K562 (cell line): ENCODE measurements at regions not wholly inside any gene's neighbourhood (a gene's known extent, or its start where the extent isn't known, plus 50 kb on each side); places are given as distances from the start of the nearest gene placed in this dataset.

Source experiments
- ATAC-seq: fragments of 200-7000 bp; cut with Tn5 transposase; 3 replicates; pipeline ENCODE4 v1.9.1; 2020; ENCODE audit warnings: moderate library complexity
- BruUV-seq: library from RNA; stranded (reverse); fragments of 400-500 nt; replicated peaks from 2 replicates; lab custom pipeline; 2021; lab: Mats Ljungman, UMichigan
- CTCF ChIA-PET: fragments of 300-600 bp; formaldehyde crosslinking; extraction: SDS; loops from one replicate; lab custom pipeline; 2021; ENCODE audit warnings: low intra/inter-chr PET ratio; lab: Yijun Ruan, JAX
- POLR2A ChIA-PET: fragments of 300-600, 350-650 bp; sonication (Branson Sonifier 250); formaldehyde crosslinking; extraction: SDS; loops from one replicate; lab custom pipeline; 2021; ENCODE audit warnings: antibody characterized with exemption, inconsistent platforms; lab: Yijun Ruan, JAX
- DNase-seq, 4 experiments: peaks; one replicate each; pipeline versions ENCODE4 v3.0.0 to v3.0.0-alpha.2; 2011 to 2018; ENCODE audit warnings: low spot score in 3 of 4, mixed read lengths in 3 of 4; ENCODE audit errors: extremely low read depth in 1 of 4
- FAIRE-seq: peaks from 2 replicates; lab custom pipeline; 2011; peaks lifted over from hg19 to GRCh38; lab: Jason Lieb, UNC
- H2AFZ ChIP-seq: 2 replicates; pipeline ENCODE4 v1.6.0; 2011; ENCODE audit warnings: low read depth, low read length, control low read depth, inconsistent platforms
- H3K27ac ChIP-seq: fragments of 200-600 bp; 3 replicates; pipeline ENCODE4 v1.8.0; 2011; ENCODE audit warnings: low read depth, mild to moderate bottlenecking, control low read depth, inconsistent platforms, low read length, moderate library complexity, mixed read lengths; ENCODE audit errors: extremely low read depth
- H3K27me3 ChIP-seq, 2 experiments: fragments of 300-600 bp in 1 of 2; 2 replicates in 1 of 2; 3 replicates in 1 of 2; pipeline versions ENCODE4 v1.6.0 to v1.8.0; 2011; ENCODE audit warnings: inconsistent platforms in 2 of 2, low read length in 2 of 2, mild to moderate bottlenecking in 1 of 2, mixed read lengths in 1 of 2, moderate library complexity in 1 of 2; ENCODE audit not compliant: control insufficient read depth in 2 of 2, insufficient read depth in 2 of 2
- H3K36me3 ChIP-seq: fragments of 300-600 bp; 3 replicates; pipeline ENCODE4 v1.8.0; 2011; ENCODE audit warnings: mild to moderate bottlenecking, low read length, inconsistent platforms; ENCODE audit not compliant: control insufficient read depth, insufficient read depth
- H3K4me1 ChIP-seq, 2 experiments: fragments of 200-600 bp in 1 of 2; replicated peaks in 1 of 2; 2 replicates in 1 of 2; 3 replicates in 1 of 2; pipeline versions ENCODE4 v1.5.1 to v1.8.0; 2011; ENCODE audit warnings: inconsistent platforms in 2 of 2, low read length in 2 of 2, mild to moderate bottlenecking in 1 of 2, mixed read lengths in 1 of 2, moderate library complexity in 1 of 2; ENCODE audit not compliant: control insufficient read depth in 2 of 2, insufficient read depth in 2 of 2
- H3K4me2 ChIP-seq: 2 replicates; pipeline ENCODE4 v1.6.1; 2011; ENCODE audit warnings: low read length, control low read depth, inconsistent platforms, mixed read lengths; ENCODE audit not compliant: insufficient read depth
- H3K4me3 ChIP-seq: fragments of 200-600 bp; sonication (generic), shearing (Covaris generic); 2 replicates; pipeline ENCODE4 v1.5.1; 2016; ENCODE audit warnings: control low read depth, inconsistent platforms
- H3K79me2 ChIP-seq: fragments of 200-600 bp; 3 replicates; pipeline ENCODE4 v1.8.0; 2011; ENCODE audit warnings: low read length, inconsistent platforms; ENCODE audit not compliant: control insufficient read depth, insufficient read depth
- H3K9ac ChIP-seq, 2 experiments: 2 replicates each; pipeline versions ENCODE4 v1.6.0 to v1.6.1; 2011; ENCODE audit warnings: low read depth in 2 of 2, low read length in 2 of 2, control low read depth in 1 of 2, inconsistent platforms in 1 of 2, mild to moderate bottlenecking in 1 of 2, mixed read lengths in 1 of 2; ENCODE audit not compliant: insufficient read depth in 1 of 2
- H3K9me1 ChIP-seq: one replicate; pipeline ENCODE4 v1.6.0; 2011; ENCODE audit warnings: inconsistent platforms, mild to moderate bottlenecking, low read length, moderate library complexity; ENCODE audit not compliant: control insufficient read depth, insufficient read depth
- H3K9me3 ChIP-seq: replicated peaks from 2 replicates; pipeline ENCODE4 v1.5.1; 2011; ENCODE audit warnings: low read depth, low read length, inconsistent platforms; ENCODE audit not compliant: control insufficient read depth, insufficient read depth
- H4K20me1 ChIP-seq: replicated peaks from 2 replicates; pipeline ENCODE4 v1.6.1; 2011; ENCODE audit warnings: low read length, inconsistent platforms, mixed read lengths; ENCODE audit not compliant: control insufficient read depth, insufficient read depth
- CHD2 ChIP-seq: IDR thresholded peaks from 2 replicates; pipeline ENCODE4 v1.6.1; 2011; ENCODE audit warnings: low read depth, low read length
- MEF2D ChIP-seq: conservative IDR thresholded peaks from 2 replicates; pipeline ENCODE4 v1.6.1; 2016; ENCODE audit warnings: low read depth, missing genetic modification characterization, missing compliant biosample characterization
- TCF7L2 ChIP-seq: fragments of 150-350 bp; IDR thresholded peaks from 2 replicates; pipeline ENCODE4 v1.6.1; 2016; ENCODE audit warnings: low read depth, mild to moderate bottlenecking, low read length, moderate library complexity
- TEAD2 ChIP-seq: fragments of 450-650 bp; IDR thresholded peaks from 2 replicates; pipeline ENCODE4 v1.6.1; 2016; ENCODE audit warnings: missing genetic modification characterization, control low read depth, missing compliant biosample characterization
- WGBS: fragments of 100-300 bp; shearing (Covaris generic); methylation state at CpG from one replicate; pipeline ENCODE4 v1.1.6; 2016; ENCODE audit warnings: low coverage, mixed read lengths; ENCODE audit not compliant: insufficient coverage; ENCODE audit errors: missing lambda C conversion rate; 5-methylcytosine and 5-hydroxymethylcytosine counted together
- in situ Hi-C: fragments of 300-500 bp; cut with MboI; formaldehyde crosslinking; loops from 4 replicates; pipeline ENCODE4 v1.15.0; 2018; ENCODE audit warnings: inconsistent platforms, mixed read lengths
- intact Hi-C: fragments of 100-400 bp; cut with micrococcal nuclease; formaldehyde crosslinking; loops from 2 replicates; pipeline ENCODE4 v1.14.2; 2022
- TF ChIP-seq, protein P1 (sequence below), 2 experiments: IDR thresholded peaks; 2 replicates each; pipeline ENCODE4 v1.6.1; 2012; ENCODE audit warnings: improper control_type of control experiment in 2 of 2, low read depth in 2 of 2, low read length in 2 of 2, borderline replicate concordance in 1 of 2

GRCh38 chr16:51845586-51846305 is 694.7 kb upstream of the SALL1 start:
- no peak overlapping the region for H3K27ac ChIP-seq

More at GRCh38 chr16:51845586-51846305, 694.7 kb upstream of the SALL1 start:
- under 1% methylated on average over 17 of the region's 19 CpGs for WGBS
- H4K20me1 ChIP-seq = no peaks in the 10 kb centered on the region
- ChIA-PET POLR2A (no interaction called here), CTCF (no interaction called here)
- H3K27me3 ChIP-seq = no peaks in the 10 kb centered on the region
- H2AFZ ChIP-seq = no peak overlapping the region
- no peaks in the 10 kb centered on the region for H3K4me1 ChIP-seq
- DNase-seq (no peak), FAIRE-seq (no peak), ATAC-seq (no peak)
- in situ Hi-C loops = no loop called here
- H3K9me3 ChIP-seq = 0 out of 2 replicates have a peak, but pooled peaks cover 2% of the 10 kb centered on the region
- no TSS peak for BruUV-seq
- H3K9ac ChIP-seq = no peak overlapping the region
- no peak overlapping the region for H3K4me2 ChIP-seq
- H3K9me1 ChIP-seq = no peaks in the 10 kb centered on the region
- TF ChIP-seq TCF7L2 (no peak), TEAD2 (tag) (no peak), MEF2D (tag) (no peak), CHD2 (no peak)
- TF ChIP-seq, protein P1, sequence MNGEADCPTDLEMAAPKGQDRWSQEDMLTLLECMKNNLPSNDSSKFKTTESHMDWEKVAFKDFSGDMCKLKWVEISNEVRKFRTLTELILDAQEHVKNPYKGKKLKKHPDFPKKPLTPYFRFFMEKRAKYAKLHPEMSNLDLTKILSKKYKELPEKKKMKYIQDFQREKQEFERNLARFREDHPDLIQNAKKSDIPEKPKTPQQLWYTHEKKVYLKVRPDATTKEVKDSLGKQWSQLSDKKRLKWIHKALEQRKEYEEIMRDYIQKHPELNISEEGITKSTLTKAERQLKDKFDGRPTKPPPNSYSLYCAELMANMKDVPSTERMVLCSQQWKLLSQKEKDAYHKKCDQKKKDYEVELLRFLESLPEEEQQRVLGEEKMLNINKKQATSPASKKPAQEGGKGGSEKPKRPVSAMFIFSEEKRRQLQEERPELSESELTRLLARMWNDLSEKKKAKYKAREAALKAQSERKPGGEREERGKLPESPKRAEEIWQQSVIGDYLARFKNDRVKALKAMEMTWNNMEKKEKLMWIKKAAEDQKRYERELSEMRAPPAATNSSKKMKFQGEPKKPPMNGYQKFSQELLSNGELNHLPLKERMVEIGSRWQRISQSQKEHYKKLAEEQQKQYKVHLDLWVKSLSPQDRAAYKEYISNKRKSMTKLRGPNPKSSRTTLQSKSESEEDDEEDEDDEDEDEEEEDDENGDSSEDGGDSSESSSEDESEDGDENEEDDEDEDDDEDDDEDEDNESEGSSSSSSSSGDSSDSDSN (IDR thresholded peaks at IDR 0.05; ENCODE audit: borderline replicate concordance in 1 of 2, low read depth in 2 of 2, low read length in 2 of 2) = no peak
- H3K4me3 ChIP-seq = no peak overlapping the region
- H3K36me3 ChIP-seq = no peaks in the 10 kb centered on the region
- intact Hi-C loops = no loop called here
- H3K79me2 ChIP-seq = no peaks in the 10 kb centered on the region
